Superior temporal gyrus (tissue), 1 donor: ENCODE measurements at regions not wholly inside any gene's neighbourhood (a gene's known extent, or its start where the extent isn't known, plus 50 kb on each side); places are given as distances from the start of the nearest gene placed in this dataset.

ENCODE experiments used
- DNase-seq: peaks from one replicate; pipeline ENCODE4 v3.0.0-alpha.2; 2016; ENCODE audit errors: extremely low spot score

DNA sequence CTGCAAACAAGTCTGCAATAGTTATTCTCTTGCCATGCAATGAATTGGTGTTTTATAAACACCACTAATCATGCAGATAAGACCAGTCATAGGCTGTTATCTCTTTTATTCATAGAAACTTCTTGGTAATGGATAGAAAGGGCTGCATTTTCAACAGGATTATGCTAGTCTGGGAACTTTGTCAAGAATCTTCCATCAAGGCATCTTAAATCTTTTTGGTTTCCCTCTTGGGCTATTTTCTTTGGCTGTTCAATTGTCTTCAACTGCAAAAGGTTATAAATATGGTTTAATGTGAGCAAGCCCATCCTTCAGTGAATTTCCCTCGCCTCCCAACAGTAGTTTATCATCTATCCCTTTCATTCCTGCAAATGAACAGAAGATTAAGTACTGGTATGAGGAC is 59.0 kb upstream of the MINAR1 start:
- no peak for DNase-seq

DNA sequence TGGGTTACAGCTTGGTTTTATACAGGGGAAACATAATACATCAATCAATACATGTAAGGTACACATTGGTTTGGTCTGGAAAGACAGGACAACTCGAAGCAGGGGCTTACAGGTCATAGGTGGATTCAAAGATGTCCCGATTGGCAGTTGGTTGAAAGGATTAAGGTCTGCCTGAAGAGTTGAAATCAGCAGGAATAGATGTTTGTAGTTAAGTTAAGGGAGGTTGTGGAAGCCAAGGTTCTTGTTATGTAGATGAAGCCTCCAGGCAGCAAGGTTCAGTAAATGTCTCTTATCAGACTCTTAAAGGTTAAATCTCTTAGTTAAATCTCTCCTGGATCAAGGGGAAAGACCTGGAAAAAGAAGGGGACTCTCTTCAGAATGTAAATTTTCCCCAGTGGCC is 58.4 kb upstream of the MINAR1 start:
- DNase-seq: no peak

DNA sequence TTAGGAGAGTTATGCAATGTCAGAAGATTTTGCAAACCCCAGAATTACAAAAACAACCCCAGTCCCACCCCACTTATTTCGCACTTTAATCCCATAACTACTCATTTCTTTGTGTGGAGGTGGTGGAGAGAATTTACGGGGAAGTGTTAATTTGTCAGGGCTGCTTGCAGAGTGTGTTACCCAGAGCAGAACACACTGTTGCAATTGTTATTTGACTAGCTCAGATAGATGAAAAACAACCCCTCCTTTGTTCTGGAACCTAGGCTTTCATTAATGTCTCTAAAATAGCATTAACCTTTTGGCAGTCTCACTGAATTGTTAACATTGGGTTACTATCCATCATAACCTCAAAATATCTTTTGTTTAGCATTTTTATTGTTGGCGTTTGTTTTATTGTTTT is 55.8 kb upstream of the MINAR1 start:
- DNase-seq: peak; percentile 27

DNA sequence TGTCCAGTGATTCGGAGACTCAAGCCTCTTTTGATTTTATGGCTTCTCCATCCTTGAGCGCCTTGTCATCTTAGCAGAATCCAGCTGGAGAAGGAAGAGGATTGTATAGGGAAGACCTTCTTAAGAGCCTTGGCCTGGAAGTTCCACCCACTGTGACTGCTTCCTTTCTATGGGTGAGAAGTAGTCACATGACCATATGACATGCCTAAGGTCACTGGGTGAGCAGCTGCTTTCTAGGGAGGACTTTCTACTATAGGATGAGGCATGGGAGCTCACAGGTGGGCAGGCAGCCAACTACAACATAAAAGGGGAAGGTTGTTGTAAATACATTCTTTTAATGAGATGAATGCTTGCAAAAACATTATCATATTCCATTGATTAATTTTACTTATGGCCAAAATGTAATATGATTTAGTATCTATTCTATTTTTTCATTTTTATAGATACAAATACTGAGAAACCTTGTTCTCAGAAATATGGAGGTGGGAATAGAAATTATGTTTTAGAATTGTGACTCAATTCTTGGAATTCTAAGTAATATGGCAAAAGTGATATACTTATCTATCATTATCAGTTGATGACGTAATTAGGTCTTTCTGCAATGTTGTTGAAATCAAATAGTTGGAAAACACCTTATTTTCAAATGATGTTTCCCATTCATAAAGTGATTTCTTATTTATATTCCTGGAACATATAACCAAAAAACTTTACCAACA is 53.6 kb upstream of the MINAR1 start:
- no peak for DNase-seq

DNA sequence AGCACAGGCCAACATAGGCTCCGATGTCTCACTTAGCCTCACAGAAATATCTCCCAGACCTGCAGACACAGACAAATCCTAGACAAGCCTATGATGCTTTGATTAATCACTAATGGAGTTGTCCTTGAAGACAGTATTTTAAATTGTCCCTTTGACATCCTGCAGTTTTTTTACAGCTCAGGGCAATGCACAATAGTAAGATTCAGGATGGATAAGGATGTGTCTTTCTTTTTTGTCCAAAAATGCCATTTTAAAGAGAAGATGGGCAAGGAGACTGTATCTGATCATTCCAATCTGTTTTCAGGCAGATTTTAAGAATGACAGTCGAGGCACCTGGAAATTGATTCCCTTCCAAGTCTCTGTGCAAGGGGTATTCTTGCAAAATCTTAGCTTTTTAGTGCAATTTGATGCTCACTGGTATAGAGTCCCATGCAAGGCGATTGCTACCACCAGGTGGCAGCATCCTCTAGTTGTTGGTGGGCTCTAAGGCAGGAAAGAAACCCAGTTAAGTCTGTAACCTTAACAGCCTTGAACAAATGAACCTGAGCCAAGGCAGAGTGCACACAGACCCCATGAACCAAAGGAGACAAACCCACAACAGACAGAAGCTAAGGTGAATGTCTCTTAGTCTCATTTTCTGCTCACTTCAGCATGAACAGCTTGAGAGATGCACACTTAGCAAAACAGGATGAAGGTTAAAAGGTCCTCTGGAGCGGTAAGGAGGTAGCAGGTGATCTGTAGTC is 51.2 kb upstream of the MINAR1 start:
- DNase-seq: peak; percentile 96

DNA sequence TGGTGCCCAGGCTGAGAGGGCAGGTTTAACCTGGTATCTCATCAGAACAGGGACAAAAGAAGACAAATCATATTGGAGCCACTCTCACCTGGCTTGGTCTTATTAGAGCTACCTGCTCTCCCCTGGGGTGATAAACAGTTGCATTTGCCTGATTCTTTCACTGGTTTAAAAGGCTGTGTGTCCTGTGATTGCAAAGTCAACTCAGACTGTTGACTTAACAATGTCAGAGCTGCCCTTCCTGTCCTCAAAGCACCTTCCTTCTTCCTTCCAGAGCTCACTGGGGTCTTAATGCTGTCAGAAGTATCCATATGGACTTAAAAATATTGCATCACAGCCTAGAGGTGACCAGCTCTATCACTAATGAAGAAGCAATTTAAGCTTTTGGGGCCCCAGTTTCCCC is 50.5 kb upstream of the MINAR1 start:
- no peak for DNase-seq
